Prostate gland (tissue), 2 donors: ENCODE measurements at regions not wholly inside any gene's neighbourhood (a gene's known extent, or its start where the extent isn't known, plus 50 kb on each side); places are given as distances from the start of the nearest gene placed in this dataset.

Experiments used
- CTCF ChIP-seq, 4 experiments: fragments of 200-600 bp in 2 of 4; fragments of 450-650 bp in 2 of 4; sonication (generic) in 2 of 4; IDR thresholded peaks; 1 replicate in 3 of 4; 2 replicates in 1 of 4; pipeline ENCODE4 v1.5.1; 2016 to 2019; ENCODE audit warnings: antibody characterized with exemption in 4 of 4, mild to moderate bottlenecking in 2 of 4, moderate library complexity in 2 of 4
- POLR2A ChIP-seq: fragments of 450-650 bp; IDR thresholded peaks from one replicate; pipeline ENCODE4 v1.6.1; 2016; ENCODE audit warnings: antibody characterized with exemption, mild to moderate bottlenecking

DNA sequence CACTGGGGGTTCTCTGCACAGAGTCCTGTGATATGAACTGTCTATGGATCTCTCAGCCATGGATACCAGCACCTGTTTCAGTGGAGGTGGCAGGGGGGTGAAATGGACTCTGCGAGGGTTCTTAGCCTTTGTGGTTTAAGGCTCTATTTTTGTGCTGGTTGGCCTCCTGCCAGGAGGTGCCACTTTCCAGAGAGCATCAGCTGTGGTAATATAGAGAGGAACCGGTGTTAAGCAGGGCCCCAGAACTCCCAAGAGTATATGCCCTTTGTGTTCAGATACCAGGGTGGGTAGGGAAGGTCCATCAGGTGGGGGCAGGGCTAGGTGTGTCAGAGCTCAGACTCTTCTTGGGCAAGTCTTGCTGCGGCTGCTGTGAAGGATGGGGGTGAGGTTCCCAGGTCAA lies 330.0 kb upstream of the PLD5 start:
- no peak for TF ChIP-seq CTCF (IDR thresholded peaks at IDR 0.05)
- no peak for TF ChIP-seq POLR2A
